A673 (cell line): ENCODE measurements at regions not wholly inside any gene's neighbourhood (a gene's known extent, or its start where the extent isn't known, plus 50 kb on each side); places are given as distances from the start of the nearest gene placed in this dataset.

ENCODE experiments used
- BruUV-seq: library from RNA; stranded (reverse); fragments of 400-500 nt; replicated peaks from 2 replicates; lab custom pipeline; 2021; lab: Mats Ljungman, UMichigan
- CTCF ChIA-PET: fragments of 300-600 bp; sonication (Branson Sonifier 250); formaldehyde crosslinking; loops from one replicate; lab custom pipeline; 2022; ENCODE audit warnings: antibody characterized with exemption; lab: Charles Lee
- POLR2A ChIA-PET: fragments of 300-600 bp; sonication (Branson Sonifier 250); formaldehyde crosslinking; loops from one replicate; lab custom pipeline; 2022; ENCODE audit warnings: antibody characterized with exemption; ENCODE audit not compliant: low non-redundant PET; lab: Charles Lee
- DNase-seq: peaks from one replicate; pipeline ENCODE4 v3.0.0-alpha.2; 2015; ENCODE audit warnings: low spot score
- H3K27ac ChIP-seq: fragments of 200-600 bp; sonication (generic); 2 replicates; pipeline ENCODE4 v1.5.1; 2016; ENCODE audit warnings: mixed run types, low read depth, mild to moderate bottlenecking, mixed read lengths, antibody characterized with exemption, low read length; ENCODE audit not compliant: poor library complexity, severe bottlenecking
- H3K27me3 ChIP-seq: fragments of 200-600 bp; sonication (generic); replicated peaks from 2 replicates; pipeline ENCODE4 v1.6.1; 2017; ENCODE audit warnings: mixed run types, low read depth, mild to moderate bottlenecking, mixed read lengths, antibody characterized with exemption, low read length; ENCODE audit not compliant: insufficient read depth, poor library complexity
- H3K36me3 ChIP-seq: fragments of 200-600 bp; sonication (generic); 2 replicates; pipeline ENCODE4 v1.6.1; 2016; ENCODE audit warnings: mixed run types, mild to moderate bottlenecking, mixed read lengths, antibody characterized with exemption, low read length; ENCODE audit not compliant: insufficient read depth, poor library complexity, severe bottlenecking
- H3K4me1 ChIP-seq: fragments of 200-600 bp; sonication (generic); 2 replicates; pipeline ENCODE4 v1.6.1; 2017; ENCODE audit warnings: mixed run types, mild to moderate bottlenecking, mixed read lengths, antibody characterized with exemption, low read length; ENCODE audit not compliant: insufficient read depth, poor library complexity, severe bottlenecking
- H3K4me3 ChIP-seq: fragments of 200-600 bp; sonication (generic); 2 replicates; pipeline ENCODE4 v1.5.1; 2016; ENCODE audit warnings: low read depth, mixed run types, mild to moderate bottlenecking, mixed read lengths, low read length; ENCODE audit not compliant: poor library complexity, severe bottlenecking
- H3K9me3 ChIP-seq: fragments of 200-600 bp; sonication (generic); 2 replicates; pipeline ENCODE4 v1.6.1; 2016; ENCODE audit warnings: mixed run types, low read depth, mild to moderate bottlenecking, mixed read lengths, antibody characterized with exemption, low read length; ENCODE audit not compliant: poor library complexity, severe bottlenecking
- CTCF ChIP-seq: fragments of 300-800, 200-600 bp; sonication (generic); conservative IDR thresholded peaks from 2 replicates; pipeline ENCODE4 v1.5.1; 2017; ENCODE audit warnings: low read depth, mild to moderate bottlenecking, antibody characterized with exemption, low read length, moderate library complexity, mixed read lengths
- EZH2 ChIP-seq: fragments of 200-600 bp; sonication (generic); IDR thresholded peaks from 2 replicates; pipeline ENCODE4 v1.6.1; 2017; ENCODE audit warnings: borderline replicate concordance, low read depth, mild to moderate bottlenecking, mixed read lengths, antibody characterized with exemption, low read length; ENCODE audit not compliant: poor library complexity, severe bottlenecking
- intact Hi-C: fragments of 100-400 bp; cut with micrococcal nuclease; formaldehyde crosslinking; loops from one replicate; pipeline ENCODE4 v1.10.0; 2022; ENCODE audit not compliant: unreplicated experiment

DNA sequence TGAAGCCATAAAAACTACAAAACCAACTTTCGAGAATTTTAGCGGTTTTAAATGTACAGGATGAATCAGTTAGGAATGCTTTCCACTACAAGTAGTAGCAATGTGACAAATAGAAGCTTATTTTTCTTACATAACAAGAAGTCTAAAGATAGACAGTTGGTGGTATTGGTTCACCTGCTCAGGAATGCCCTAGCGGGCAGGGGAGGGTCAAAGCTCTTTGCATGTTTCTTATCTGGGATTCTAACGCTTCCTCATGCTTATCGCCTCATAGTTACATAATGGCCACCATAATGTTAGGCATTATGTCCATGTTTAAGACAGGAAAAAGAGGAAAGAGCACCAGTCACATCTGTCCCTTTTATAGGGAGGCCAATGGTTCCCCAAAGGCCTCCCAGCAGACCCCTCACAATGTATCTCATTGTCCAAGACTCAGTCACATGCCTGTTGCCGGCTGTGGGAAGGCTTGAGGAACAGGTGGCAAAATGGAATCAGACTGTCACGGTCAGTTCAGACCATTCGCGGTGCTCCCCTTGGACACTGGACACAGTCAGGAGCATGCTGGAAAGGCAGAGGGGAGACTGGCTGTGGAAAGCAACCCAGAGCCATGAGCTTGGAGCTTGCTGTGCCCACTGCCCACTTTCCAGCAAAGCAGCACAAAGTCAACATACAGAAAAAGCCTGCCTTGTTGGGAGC, 69.4 kb upstream of the ODC1 start:
- intact Hi-C loops, result no loop called here
- no peaks in the 10 kb centered on the region for H3K4me1 ChIP-seq
- no peak overlapping the region for H3K4me3 ChIP-seq
- DNase-seq, result no peak
- ChIA-PET CTCF (no interaction called here), POLR2A (no interaction called here)
- H3K27me3 ChIP-seq, result no peaks in the 10 kb centered on the region
- TF ChIP-seq EZH2 (no peak), CTCF (no peak)
- peaks cover 18% of the 10 kb centered on the region for H3K9me3 ChIP-seq
- H3K36me3 ChIP-seq, result no peaks in the 10 kb centered on the region
- no peak overlapping the region for H3K27ac ChIP-seq
- no TSS peak for BruUV-seq

DNA sequence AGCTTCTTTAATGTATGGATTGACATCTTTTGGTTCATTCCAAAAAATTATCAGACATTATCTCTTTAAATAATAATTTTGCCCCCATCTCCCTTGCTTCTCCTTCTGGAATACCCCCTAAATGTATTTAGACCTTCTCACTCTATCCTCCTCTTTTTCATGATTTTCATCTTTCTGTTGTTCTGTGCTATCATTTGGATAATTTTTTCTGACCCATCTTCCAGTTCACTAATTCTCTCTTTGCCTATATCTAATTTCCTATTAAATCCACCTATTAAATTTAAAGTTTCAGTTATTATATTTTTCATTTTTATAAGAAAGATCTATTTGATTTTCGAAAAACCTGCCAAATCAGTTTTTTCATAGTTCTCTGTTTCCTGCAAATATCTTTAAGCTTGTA, 67.8 kb upstream of the ODC1 start:
- intact Hi-C loops, result no loop called here
- Histone ChIP-seq H3K9me3 (peaks cover 18% of the 10 kb centered on the region), H3K4me3 (no peak overlapping the region), H3K27me3 (no peaks in the 10 kb centered on the region), H3K36me3 (no peaks in the 10 kb centered on the region), H3K27ac (no peak overlapping the region), H3K4me1 (no peaks in the 10 kb centered on the region)
- no TSS peak for BruUV-seq
- POLR2A ChIA-PET, result no interaction called here
- TF ChIP-seq EZH2, result no peak
- TF ChIP-seq CTCF, result no peak
- no peak for DNase-seq
- CTCF ChIA-PET, result no interaction called here

DNA sequence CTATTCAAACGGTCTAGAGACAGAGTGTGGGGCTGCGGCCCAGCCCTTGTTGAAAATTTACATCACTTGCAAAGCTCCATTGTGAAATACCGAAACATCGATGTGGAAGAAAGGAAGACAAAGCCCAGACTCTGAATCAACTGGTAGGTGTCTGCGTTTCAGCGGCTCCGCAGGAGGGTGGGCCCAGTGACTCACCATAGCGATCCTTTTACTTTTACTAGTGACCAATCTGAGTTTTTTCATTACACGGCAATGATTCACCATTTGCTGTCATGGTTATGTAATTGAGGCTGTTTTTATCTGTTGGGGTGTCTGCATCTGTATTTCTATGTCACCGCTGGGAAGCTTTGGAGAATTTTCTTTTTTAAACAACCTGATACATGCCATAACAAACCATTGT, 66.6 kb upstream of the ODC1 start:
- ChIA-PET POLR2A (no interaction called here), CTCF (interaction anchor here (0.6 kb wide), 1 partner anchor 466 kb away, joined by 3 read pairs; no protein-coding TSS in a partner anchor)
- BruUV-seq, result no TSS peak
- H3K36me3 ChIP-seq, result no peaks in the 10 kb centered on the region
- DNase-seq, result peak; percentile 46
- no peaks in the 10 kb centered on the region for H3K27me3 ChIP-seq
- no peaks in the 10 kb centered on the region for H3K4me1 ChIP-seq
- H3K9me3 ChIP-seq, result peaks cover 18% of the 10 kb centered on the region
- intact Hi-C loops, result no loop called here
- no peak overlapping the region for H3K27ac ChIP-seq
- TF ChIP-seq CTCF, result no peak
- TF ChIP-seq EZH2, result no peak
- no peak overlapping the region for H3K4me3 ChIP-seq
